ENCODE measurements at regions not wholly inside any gene's neighbourhood (a gene's known extent, or its start where the extent isn't known, plus 50 kb on each side); places are given as distances from the start of the nearest gene placed in this dataset.

DNA sequence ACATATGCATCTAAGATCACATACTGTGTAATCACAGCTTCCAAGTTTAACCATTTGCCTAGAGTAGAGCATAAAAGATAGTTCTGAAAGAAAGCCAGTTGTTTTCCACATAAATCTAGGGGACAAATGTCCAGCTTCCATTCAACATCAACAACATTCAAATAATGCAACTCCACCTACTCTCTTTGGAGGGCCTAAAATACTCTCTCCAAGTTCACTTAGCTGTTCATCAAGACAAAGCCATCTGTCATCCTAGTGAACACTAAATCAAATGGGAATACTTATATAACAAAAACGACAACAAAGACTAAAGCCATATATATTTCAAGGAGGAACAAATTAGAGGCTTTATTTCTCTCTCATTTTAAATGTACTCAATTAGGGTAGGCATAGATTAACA is 221.5 kb upstream of the CDH2 start:
- Histone ChIP-seq H3K9ac (ENCODE audit: low read depth, low read length) (no peak overlapping the region), H2AFZ (ENCODE audit: low read depth, low read length) (no peak overlapping the region), H3K27ac (ENCODE audit: low read length) (no peak overlapping the region), H3K9me3 (ENCODE audit: insufficient read depth, low read length, severe bottlenecking) (no peaks in the 10 kb centered on the region), H4K20me1 (ENCODE audit: insufficient read depth, low read length) (no peaks in the 10 kb centered on the region), H3K79me2 (ENCODE audit: insufficient read depth, low read length) (no peaks in the 10 kb centered on the region), H3K36me3 (ENCODE audit: insufficient read depth, low read length) (no peaks in the 10 kb centered on the region), H3K4me3 (ENCODE audit: low read depth in 1 of 2, low read length in 2 of 2) (no peak overlapping the region), H3K4me1 (ENCODE audit: insufficient read depth, low read length) (no peaks in the 10 kb centered on the region), H3K27me3 (ENCODE audit: insufficient read depth, low read length, poor library complexity) (no peaks in the 10 kb centered on the region), H3K4me2 (ENCODE audit: insufficient read depth, low read length) (no peak overlapping the region)
- DNase-seq, result no peak
- no peak for ATAC-seq (ENCODE audit: insufficient read depth, low read depth)
- TF ChIP-seq EZH2 (IDR thresholded peaks at IDR 0.05; ENCODE audit: borderline replicate concordance, low read depth, low read length, severe bottlenecking) (no peak), CTCF (IDR thresholded peaks at IDR 0.05; ENCODE audit: borderline replicate concordance, extremely low read depth, low read length, poor library complexity, severe bottlenecking) (no peak)

- no peaks in the 10 kb centered on the region for H3K36me3 ChIP-seq (ENCODE audit: insufficient read depth, low read length)
- no peak overlapping the region for H3K4me3 ChIP-seq (ENCODE audit: low read depth in 1 of 2, low read length in 2 of 2)
- no peak overlapping the region for H3K9ac ChIP-seq (ENCODE audit: low read depth, low read length)
- H4K20me1 ChIP-seq (ENCODE audit: insufficient read depth, low read length), result no peaks in the 10 kb centered on the region
- H3K27ac ChIP-seq (ENCODE audit: low read length), result no peak overlapping the region
- no peak for TF ChIP-seq EZH2 (IDR thresholded peaks at IDR 0.05; ENCODE audit: borderline replicate concordance, low read depth, low read length, severe bottlenecking)
- TF ChIP-seq CTCF (IDR thresholded peaks at IDR 0.05; ENCODE audit: borderline replicate concordance, extremely low read depth, low read length, poor library complexity, severe bottlenecking), result no peak
- H3K9me3 ChIP-seq (ENCODE audit: insufficient read depth, low read length, severe bottlenecking), result peaks cover 21% of the 10 kb centered on the region
- ATAC-seq (ENCODE audit: insufficient read depth, low read depth) (no peak), DNase-seq (no peak)
- no peaks in the 10 kb centered on the region for H3K4me1 ChIP-seq (ENCODE audit: insufficient read depth, low read length)
- no peaks in the 10 kb centered on the region for H3K27me3 ChIP-seq (ENCODE audit: insufficient read depth, low read length, poor library complexity)
- H2AFZ ChIP-seq (ENCODE audit: low read depth, low read length), result no peak overlapping the region
- no peak overlapping the region for H3K4me2 ChIP-seq (ENCODE audit: insufficient read depth, low read length)
- no peaks in the 10 kb centered on the region for H3K79me2 ChIP-seq (ENCODE audit: insufficient read depth, low read length)
Observed at GRCh38 chr18:28390022-28390421, 213.1 kb upstream of the CDH2 start.

DNA sequence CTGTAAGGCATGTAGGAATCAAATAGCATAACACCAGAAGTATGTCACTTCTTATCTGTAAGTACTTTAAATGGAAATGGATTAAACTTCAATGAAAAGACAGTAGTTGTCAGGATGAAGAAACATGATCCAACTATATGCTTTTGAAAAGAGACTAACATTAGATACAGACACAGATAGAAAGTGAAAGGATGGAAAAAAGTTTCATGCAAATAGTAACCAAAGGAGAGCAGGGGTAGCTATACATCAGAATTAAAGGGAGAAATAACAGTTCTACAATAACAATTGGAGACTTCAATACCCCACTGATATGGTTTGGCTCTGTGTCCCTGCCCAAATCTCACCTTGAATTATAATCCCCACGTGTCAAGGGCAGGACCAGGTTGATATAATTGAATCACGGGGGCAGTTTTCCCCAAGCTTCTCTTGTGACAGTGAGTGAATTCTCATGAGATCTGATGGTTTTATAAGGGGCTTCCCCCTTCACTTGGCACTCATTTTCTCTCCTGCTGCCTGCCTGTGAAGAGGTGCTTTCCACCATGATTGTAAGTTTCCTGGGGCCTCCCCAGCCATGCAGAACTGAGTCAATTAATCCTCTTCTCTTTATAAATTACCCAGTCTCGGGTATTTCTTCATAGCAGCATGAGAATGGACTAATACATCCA is 205.4 kb upstream of the CDH2 start:
- H2AFZ ChIP-seq (ENCODE audit: low read depth, low read length), result no peak overlapping the region
- H3K27me3 ChIP-seq (ENCODE audit: insufficient read depth, low read length, poor library complexity), result no peaks in the 10 kb centered on the region
- peaks cover 6% of the 10 kb centered on the region for H3K9me3 ChIP-seq (ENCODE audit: insufficient read depth, low read length, severe bottlenecking)
- no peaks in the 10 kb centered on the region for H3K79me2 ChIP-seq (ENCODE audit: insufficient read depth, low read length)
- no peaks in the 10 kb centered on the region for H4K20me1 ChIP-seq (ENCODE audit: insufficient read depth, low read length)
- H3K4me1 ChIP-seq (ENCODE audit: insufficient read depth, low read length), result no peaks in the 10 kb centered on the region
- no peaks in the 10 kb centered on the region for H3K36me3 ChIP-seq (ENCODE audit: insufficient read depth, low read length)
- no peak overlapping the region for H3K4me2 ChIP-seq (ENCODE audit: insufficient read depth, low read length)
- no peak overlapping the region for H3K27ac ChIP-seq (ENCODE audit: low read length)
- DNase-seq, result no peak
- no peak for TF ChIP-seq EZH2 (IDR thresholded peaks at IDR 0.05; ENCODE audit: borderline replicate concordance, low read depth, low read length, severe bottlenecking)
- no peak for TF ChIP-seq CTCF (IDR thresholded peaks at IDR 0.05; ENCODE audit: borderline replicate concordance, extremely low read depth, low read length, poor library complexity, severe bottlenecking)
- no peak overlapping the region for H3K9ac ChIP-seq (ENCODE audit: low read depth, low read length)
- ATAC-seq (ENCODE audit: insufficient read depth, low read depth), result no peak
- H3K4me3 ChIP-seq (ENCODE audit: low read depth in 1 of 2, low read length in 2 of 2), result no peak overlapping the region
